Left colon (tissue), 2 donors: ENCODE measurements at regions not wholly inside any gene's neighbourhood (a gene's known extent, or its start where the extent isn't known, plus 50 kb on each side); places are given as distances from the start of the nearest gene placed in this dataset.
"Not testable (repeated sequence)": the region's sequence is repeated elsewhere in the genome, so short reads cannot be mapped to it uniquely, and the experiment has no call there.

ENCODE experiments used
- ATAC-seq: fragments of 200-7000 bp; cut with Tn5 transposase; one replicate; pipeline ENCODE4 v1.9.1; 2020; ENCODE audit warnings: mild to moderate bottlenecking, moderate library complexity
- DNase-seq, 2 donors: peaks; one replicate each; pipeline ENCODE4 v3.0.0-alpha.2; 2020
- intact Hi-C, 2 donors: fragments of 100-400 bp; cut with DNase I in 1 of 2; cut with micrococcal nuclease in 1 of 2; formaldehyde crosslinking; loops; one replicate each; pipeline versions ENCODE4 v1.11.2 to v1.14.0; 2022; cut with DNase I, micrococcal nuclease
- donor health status: DM: no; HTN: no; CAD: no.
- donor health status: DM: yes; HTN: yes; CAD: no.

GRCh38 chr7:29619111-29619510, 55.5 kb downstream of the PRR15 start:
- ATAC-seq (no peak), DNase-seq (no peak)
- intact Hi-C loops: no loop called here

- ATAC-seq: no peak
- DNase-seq: no peak
- intact Hi-C loops: no loop called here
Observed at GRCh38 chr7:29619848-29620555, 56.4 kb downstream of the PRR15 start.

DNA sequence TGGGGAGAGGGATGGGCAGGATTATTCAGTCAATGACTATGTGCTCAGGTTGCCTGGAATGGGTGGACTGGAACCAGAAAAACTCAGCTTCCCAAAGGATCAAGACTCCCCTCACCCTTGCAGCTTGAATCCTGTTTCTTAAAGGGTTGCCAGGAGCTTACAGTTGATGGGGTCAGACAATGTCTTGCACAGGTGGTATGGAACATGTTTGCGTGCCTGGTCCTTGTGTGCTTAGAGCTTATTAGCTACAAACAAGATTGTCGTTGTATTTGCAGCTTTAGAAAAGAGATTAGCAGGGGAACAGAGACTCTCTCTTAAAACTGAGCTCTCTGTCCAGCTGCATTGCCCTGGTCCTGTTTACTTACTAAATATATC, 56.9 kb downstream of the PRR15 start:
- ATAC-seq (no peak), DNase-seq (no peak)
- intact Hi-C loops: no loop called here

DNA sequence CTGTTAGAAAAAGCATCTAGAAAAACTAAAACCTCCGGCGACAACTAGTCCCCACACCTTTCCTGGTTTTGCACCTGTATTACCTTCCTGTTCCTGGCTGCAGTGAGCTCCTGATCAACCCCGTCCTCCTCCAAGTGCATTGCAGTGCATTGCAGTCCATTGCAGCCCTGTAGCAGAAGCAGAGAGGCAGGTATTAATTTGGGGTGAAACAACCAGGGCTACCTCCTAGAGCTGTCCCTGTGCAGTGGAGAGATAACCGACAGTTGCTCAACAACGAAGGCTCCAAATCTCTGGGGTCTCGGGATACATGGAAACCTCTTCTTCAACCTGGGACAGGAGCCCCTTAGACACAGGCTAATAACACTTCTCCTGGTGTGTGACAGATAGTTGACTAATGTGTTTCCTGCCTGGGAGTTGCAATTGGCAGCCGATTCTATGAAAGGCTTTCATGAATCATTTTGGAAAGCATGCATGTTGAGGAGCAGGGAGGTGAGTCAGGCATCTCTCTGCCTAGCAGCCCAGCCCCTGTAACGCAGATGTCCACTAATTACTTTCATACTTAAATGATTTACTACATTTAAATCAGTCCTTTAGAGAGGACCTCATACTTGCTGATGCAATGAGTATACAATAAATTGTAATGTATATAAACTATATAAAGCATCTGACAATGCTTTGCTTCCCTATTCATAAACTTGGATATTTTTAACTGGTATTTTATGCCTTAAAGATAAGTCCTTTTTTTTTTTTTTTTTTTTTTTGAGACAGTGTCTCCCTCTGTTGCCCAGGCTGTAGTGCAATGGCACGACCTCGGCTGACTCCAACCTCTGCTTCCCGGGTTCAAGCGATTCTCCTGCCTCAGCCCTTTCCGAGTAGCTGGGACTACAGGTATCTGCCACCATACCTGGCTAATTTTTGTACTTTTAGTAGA, 59.0 kb downstream of the PRR15 start:
- ATAC-seq (no peak), DNase-seq (no peak)
- intact Hi-C loops: no loop called here

DNA sequence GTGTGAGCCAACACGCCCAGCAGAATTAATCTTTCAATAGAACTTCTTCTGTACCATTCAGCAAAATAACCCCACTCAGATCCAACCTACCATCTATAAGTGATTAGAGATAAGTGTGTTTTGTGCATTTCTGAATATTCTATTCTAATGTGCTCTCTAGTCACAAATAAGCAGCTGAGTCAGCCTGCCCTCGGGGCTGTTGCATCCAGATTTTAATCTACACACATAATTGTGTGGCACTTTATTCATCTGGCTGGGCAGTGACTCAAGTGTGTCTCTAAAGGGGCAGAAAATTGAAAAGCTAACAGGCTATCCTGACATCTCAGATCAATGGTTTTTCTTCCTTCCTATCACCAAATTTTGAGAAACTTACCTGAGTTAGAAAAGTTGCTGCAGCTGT, 60.3 kb downstream of the PRR15 start:
- DNase-seq (no peak), ATAC-seq (no peak)
- intact Hi-C loops: no loop called here

DNA sequence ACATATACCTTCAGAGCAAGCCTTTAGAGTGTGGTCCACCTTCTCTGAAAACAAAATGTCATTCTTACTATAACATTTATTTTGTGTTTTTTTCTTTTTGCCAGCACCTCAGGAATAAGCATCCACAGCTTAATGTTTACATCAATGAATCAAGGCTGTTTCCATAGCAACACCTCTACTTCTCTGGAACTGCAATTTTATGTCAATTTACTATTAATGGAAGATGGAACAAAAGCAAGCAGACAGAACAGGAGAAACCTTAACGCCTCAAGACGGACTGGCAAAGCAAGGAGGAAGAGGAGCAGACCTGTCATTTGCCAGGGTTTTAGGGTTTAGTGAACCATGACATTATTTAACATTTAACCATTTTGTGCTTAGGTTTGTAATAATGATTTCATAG, 63.1 kb downstream of the PRR15 start:
- no peak for ATAC-seq
- no peak for DNase-seq
- intact Hi-C loops: no loop called here

- no peak for DNase-seq
- ATAC-seq: no peak
- intact Hi-C loops: no loop called here
Observed at GRCh38 chr7:29627631-29628030, 64.0 kb downstream of the PRR15 start.

DNA sequence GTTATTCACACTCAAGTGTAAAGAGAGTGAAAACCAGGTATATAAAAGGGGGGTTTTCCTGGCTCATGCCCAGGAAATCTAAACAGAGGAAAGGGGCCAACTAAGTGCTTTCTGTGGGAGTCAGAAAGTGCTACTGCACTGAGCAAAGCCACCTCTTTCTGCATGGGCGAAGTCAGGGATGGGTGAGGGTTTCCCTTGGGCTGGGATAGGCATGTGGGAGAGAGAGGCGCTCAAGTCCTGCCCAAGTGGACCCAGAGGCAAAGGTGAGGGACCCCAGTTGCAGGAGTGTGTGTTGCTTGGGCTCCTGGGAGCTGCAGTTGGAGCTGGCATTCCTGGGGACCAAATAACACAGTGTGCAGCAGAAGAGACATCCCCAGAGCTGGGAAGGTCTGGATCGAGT, 65.9 kb downstream of the PRR15 start:
- intact Hi-C loops: no loop called here
- no peak for DNase-seq
- no peak for ATAC-seq

GRCh38 chr7:29635067-29636008, 71.7 kb downstream of the PRR15 start:
- peak; percentile 30 to 43 for DNase-seq
- peak; percentile 95 for ATAC-seq
- intact Hi-C loops: loop anchor here in 1 of 2 donors (10.0 kb wide), 1 partner anchor 289 kb away; no protein-coding TSS in a partner anchor

- intact Hi-C loops: loop anchor here in 1 of 2 donors (10.0 kb wide), 1 partner anchor 289 kb away; no protein-coding TSS in a partner anchor
- DNase-seq (no peak), ATAC-seq (no peak)
Observed at GRCh38 chr7:29636009-29636351, 72.3 kb downstream of the PRR15 start.

DNA sequence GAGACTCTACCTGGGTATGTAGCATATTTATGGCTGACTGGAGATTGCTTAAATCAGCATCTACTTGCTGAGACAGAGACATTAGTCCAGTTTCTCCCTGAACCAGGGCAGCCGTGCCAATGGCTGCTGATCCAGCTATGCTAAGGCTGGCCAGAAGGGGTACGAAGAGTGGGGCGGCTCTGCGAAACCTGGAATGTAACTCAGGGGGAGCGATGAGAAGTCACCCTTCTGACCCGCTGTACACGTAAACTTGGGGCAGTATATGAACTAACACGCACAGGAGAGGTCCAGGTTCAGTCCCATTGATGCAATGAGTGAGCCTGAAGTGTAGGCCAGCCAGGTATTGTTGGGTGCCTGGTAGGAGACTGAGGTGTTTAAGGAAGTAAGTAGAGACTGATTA, 73.7 kb downstream of the PRR15 start:
- ATAC-seq: no peak
- intact Hi-C loops: loop anchor here in 1 of 2 donors (10.0 kb wide), 1 partner anchor 287 kb away; no protein-coding TSS in a partner anchor
- no peak for DNase-seq

DNA sequence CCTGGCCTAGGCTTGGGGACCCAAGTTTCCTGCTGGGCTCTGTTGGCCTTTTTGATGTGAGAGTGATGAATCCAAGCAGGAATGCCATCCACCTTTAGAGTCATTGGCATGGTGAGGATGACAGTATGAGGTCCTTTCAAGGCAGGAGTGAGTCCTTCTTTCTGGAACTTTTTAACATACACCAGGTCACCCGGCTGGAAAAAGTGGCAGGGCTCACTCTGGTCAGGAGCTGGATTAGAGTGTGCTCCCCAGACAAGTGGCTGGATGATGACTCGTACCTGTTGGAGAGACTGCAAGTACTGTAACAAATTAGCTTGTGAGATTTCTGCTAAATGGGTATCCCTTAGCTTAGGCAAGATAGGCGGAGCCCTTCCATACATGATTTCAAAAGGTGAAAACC, 75.2 kb downstream of the PRR15 start:
- intact Hi-C loops: loop anchor here in 1 of 2 donors (10.0 kb wide), 1 partner anchor 286 kb away; no protein-coding TSS in a partner anchor
- not testable (repeated sequence) for DNase-seq, ATAC-seq

DNA sequence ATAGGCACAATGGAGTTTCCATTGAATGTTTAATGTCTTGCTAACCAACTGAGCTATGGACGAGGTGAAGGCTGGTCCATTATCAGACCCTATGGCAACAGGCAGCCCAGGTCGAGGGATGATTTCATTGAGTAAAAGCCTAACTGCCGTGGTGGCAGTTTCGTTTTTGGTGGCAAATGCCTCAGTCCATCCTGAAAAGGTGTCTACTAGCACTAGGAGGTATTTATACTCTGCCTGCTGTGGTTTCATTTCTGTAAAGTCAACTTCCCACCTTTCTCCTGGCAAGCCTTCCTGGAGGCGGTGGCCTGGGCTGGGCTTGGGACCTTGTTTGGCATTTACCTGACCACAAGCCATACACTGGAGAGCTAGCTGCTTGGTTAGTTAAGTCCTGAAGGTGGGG, 75.8 kb downstream of the PRR15 start:
- intact Hi-C loops: loop anchor here in 1 of 2 donors (10.0 kb wide), 1 partner anchor 285 kb away; no protein-coding TSS in a partner anchor
- DNase-seq: no peak
- ATAC-seq: no peak

- intact Hi-C loops: loop anchor here in 1 of 2 donors (10.0 kb wide), 1 partner anchor 285 kb away; no protein-coding TSS in a partner anchor
- no peak for DNase-seq
Observed at GRCh38 chr7:29639886-29640595, 76.4 kb downstream of the PRR15 start.

DNA sequence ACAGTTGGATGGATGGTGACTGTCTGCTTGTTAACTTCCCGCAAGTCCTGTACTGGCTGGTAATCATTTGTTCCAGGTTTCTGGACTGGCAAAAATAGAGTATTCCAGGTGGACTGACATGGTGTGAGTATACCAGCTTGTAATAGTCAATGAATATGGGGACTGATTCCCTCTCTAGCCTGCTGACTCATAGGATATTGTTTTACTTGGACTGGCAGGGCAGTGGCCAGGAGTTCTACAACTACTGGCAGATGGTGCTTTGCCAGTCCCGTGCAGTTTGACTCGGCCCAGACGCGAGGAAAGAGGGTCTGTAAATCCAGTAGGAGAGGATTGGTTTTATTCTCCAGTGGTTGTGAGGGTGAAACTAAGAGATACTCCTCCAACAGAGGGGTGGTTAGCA, 78.0 kb downstream of the PRR15 start:
- no peak for ATAC-seq
- DNase-seq: no peak
- intact Hi-C loops: no loop called here

More at GRCh38 chr7:29639886-29640595, 76.4 kb downstream of the PRR15 start:
- no peak for ATAC-seq

DNA sequence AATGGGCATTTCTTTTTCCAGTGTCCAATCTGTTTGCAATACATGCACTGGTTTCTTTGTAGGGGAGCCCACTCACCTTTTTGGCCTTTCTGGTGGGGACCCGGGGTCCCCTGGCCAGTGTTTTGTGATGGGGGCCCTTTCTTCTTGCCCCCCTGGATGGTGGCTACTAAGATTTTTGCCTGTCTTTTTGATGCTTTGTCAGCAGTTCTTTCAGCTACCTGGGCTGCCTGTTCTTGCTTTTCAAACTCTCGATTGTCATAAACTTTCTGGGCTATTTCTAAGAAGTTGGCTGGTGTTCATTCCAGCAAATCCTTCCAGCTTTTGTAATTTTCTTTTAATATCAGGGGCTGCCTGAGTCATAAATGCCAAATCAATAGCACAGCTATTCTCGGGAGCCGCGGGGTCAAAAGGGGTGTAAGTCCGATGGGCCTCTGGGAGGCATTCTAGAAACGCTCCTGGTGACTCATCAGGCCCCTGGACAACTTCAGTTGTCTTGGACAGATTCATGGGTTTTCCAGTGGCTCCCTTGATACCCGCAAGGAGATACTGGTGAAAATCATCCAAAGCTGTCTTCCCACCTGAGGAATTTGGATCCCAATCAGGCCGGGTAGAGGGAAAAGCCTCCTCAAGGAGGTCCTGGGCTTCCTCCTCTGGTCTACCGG, 79.0 kb downstream of the PRR15 start:
- intact Hi-C loops: no loop called here
- ATAC-seq (no peak), DNase-seq (no peak)

GRCh38 chr7:29646116-29646515, 82.5 kb downstream of the PRR15 start:
- intact Hi-C loops, DNase-seq, ATAC-seq: not testable (repeated sequence)
